ENCODE measurements at regions not wholly inside any gene's neighbourhood (a gene's known extent, or its start where the extent isn't known, plus 50 kb on each side); places are given as distances from the start of the nearest gene placed in this dataset.

GRCh38 chr16:64702415-64702814 lies 419.4 kb downstream of the CDH11 start:
- no peak for TF ChIP-seq CTCF (IDR thresholded peaks at IDR 0.05; ENCODE audit: low read depth, low read length, missing control alignments)
- no peak overlapping the region for H3K4me3 ChIP-seq (ENCODE audit: low read depth, low read length)
- DNase-seq (ENCODE audit: low read depth), result no peak

GRCh38 chr16:64700628-64701027 lies 421.2 kb downstream of the CDH11 start:
- H3K4me3 ChIP-seq (ENCODE audit: low read depth, low read length), result no peak overlapping the region
- no peak for TF ChIP-seq CTCF (IDR thresholded peaks at IDR 0.05; ENCODE audit: low read depth, low read length, missing control alignments)
- DNase-seq (ENCODE audit: low read depth), result no peak

- no peak overlapping the region for H3K4me3 ChIP-seq (ENCODE audit: low read depth, low read length)
- DNase-seq (ENCODE audit: low read depth), result no peak
- TF ChIP-seq CTCF (IDR thresholded peaks at IDR 0.05; ENCODE audit: low read depth, low read length, missing control alignments), result no peak
Observed at GRCh38 chr16:64696866-64697265, 425.0 kb downstream of the CDH11 start.

- TF ChIP-seq CTCF (IDR thresholded peaks at IDR 0.05; ENCODE audit: low read depth, low read length, missing control alignments), result no peak
- DNase-seq (ENCODE audit: low read depth), result no peak
- H3K4me3 ChIP-seq (ENCODE audit: low read depth, low read length), result no peak overlapping the region
Observed at GRCh38 chr16:64695684-64696083, 426.2 kb downstream of the CDH11 start.

GRCh38 chr16:64693946-64694345 lies 427.9 kb downstream of the CDH11 start:
- no peak overlapping the region for H3K4me3 ChIP-seq (ENCODE audit: low read depth, low read length)
- no peak for TF ChIP-seq CTCF (IDR thresholded peaks at IDR 0.05; ENCODE audit: low read depth, low read length, missing control alignments)
- DNase-seq (ENCODE audit: low read depth), result no peak

- no peak for DNase-seq (ENCODE audit: low read depth)
- H3K4me3 ChIP-seq (ENCODE audit: low read depth, low read length), result no peak overlapping the region
- TF ChIP-seq CTCF (IDR thresholded peaks at IDR 0.05; ENCODE audit: low read depth, low read length, missing control alignments), result no peak
Observed at GRCh38 chr16:64687786-64688185, 434.1 kb downstream of the CDH11 start.

GRCh38 chr16:64687123-64687522 lies 434.7 kb downstream of the CDH11 start:
- H3K4me3 ChIP-seq (ENCODE audit: low read depth, low read length), result no peak overlapping the region
- no peak for DNase-seq (ENCODE audit: low read depth)
- no peak for TF ChIP-seq CTCF (IDR thresholded peaks at IDR 0.05; ENCODE audit: low read depth, low read length, missing control alignments)

Data from GM12864 (cell line).